ENCODE measurements at regions not wholly inside any gene's neighbourhood (a gene's known extent, or its start where the extent isn't known, plus 50 kb on each side); places are given as distances from the start of the nearest gene placed in this dataset.

GRCh38 chr11:45590743-45591142 lies 74.7 kb downstream of the CHST1 start (continued):
- TF ChIP-seq SIN3A (IDR thresholded peaks at IDR 0.05; ENCODE audit: borderline replicate concordance, low read depth, low read length) (no peak), MEF2A (IDR thresholded peaks at IDR 0.05; ENCODE audit: borderline replicate concordance, low read depth) (no peak)

DNA sequence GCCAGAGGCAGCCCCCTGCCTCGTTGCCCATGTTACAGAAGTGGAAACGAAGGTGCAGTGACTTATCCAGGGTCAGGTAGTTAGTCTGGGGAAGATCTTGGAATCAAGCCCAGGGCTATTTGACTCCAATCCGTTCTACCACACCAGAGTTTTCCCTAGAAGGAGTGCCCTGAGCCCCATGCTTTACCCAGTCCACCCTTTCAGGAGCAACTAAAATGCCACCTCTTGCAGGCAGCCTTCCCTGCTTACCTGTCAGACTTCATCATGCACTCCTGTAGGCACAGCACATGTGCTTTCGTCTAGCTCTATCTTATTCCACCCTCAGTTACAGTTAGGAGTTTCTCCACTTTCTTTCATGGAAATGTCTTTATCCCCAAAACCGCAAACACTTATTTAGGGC lies 80.2 kb downstream of the CHST1 start:
- POLR2A ChIA-PET: no interaction called here
- Histone ChIP-seq H3K27me3 (ENCODE audit: insufficient read depth) (peaks cover 5% of the 10 kb centered on the region; the same call in 1 of the 2 replicates), H3K27ac (ENCODE audit: low read depth in 2 of 2, low read length in 1 of 2) (no peak overlapping the region), H3K4me1 (ENCODE audit: control insufficient read depth in 1 of 2, insufficient read depth in 2 of 2, low read depth in 1 of 2, low read length in 1 of 2) (no peaks in the 10 kb centered on the region), H2AFZ (ENCODE audit: low read depth) (no peak overlapping the region), H4K20me1 (ENCODE audit: insufficient read depth) (no peaks in the 10 kb centered on the region), H3K4me3 (ENCODE audit: low read depth in 2 of 2, low read length in 1 of 2) (no peak overlapping the region), H3K36me3 (replicated peaks in 1 of 2; ENCODE audit: control insufficient read depth in 1 of 2, insufficient read depth in 2 of 2, low read length in 1 of 2) (no peaks in the 10 kb centered on the region), H3K9me3 (no peaks in the 10 kb centered on the region), H3K4me2 (no peak overlapping the region), H3K79me2 (ENCODE audit: insufficient read depth) (no peaks in the 10 kb centered on the region), H3F3A (replicated peaks; ENCODE audit: insufficient read depth) (no peaks in the 10 kb centered on the region), H3K9me2 (no peaks in the 10 kb centered on the region), H3K9ac (no peak overlapping the region)
- TF ChIP-seq, protein P1, sequence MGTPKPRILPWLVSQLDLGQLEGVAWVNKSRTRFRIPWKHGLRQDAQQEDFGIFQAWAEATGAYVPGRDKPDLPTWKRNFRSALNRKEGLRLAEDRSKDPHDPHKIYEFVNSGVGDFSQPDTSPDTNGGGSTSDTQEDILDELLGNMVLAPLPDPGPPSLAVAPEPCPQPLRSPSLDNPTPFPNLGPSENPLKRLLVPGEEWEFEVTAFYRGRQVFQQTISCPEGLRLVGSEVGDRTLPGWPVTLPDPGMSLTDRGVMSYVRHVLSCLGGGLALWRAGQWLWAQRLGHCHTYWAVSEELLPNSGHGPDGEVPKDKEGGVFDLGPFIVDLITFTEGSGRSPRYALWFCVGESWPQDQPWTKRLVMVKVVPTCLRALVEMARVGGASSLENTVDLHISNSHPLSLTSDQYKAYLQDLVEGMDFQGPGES (IDR thresholded peaks at IDR 0.05; ENCODE audit: low read depth, low read length): no peak
- TF ChIP-seq YY1 (IDR thresholded peaks at IDR 0.05; ENCODE audit: low read depth) (no peak), FOXJ3 (CRISPR knock-in tag; IDR thresholded peaks at IDR 0.05) (no peak), USF1 (IDR thresholded peaks at IDR 0.05; ENCODE audit: borderline replicate concordance, low read depth) (no peak), MXI1 (IDR thresholded peaks at IDR 0.05; ENCODE audit: low read depth, low read length) (no peak), MEF2A (IDR thresholded peaks at IDR 0.05; ENCODE audit: borderline replicate concordance, low read depth) (no peak), GATA2 (CRISPR knock-in tag; IDR thresholded peaks at IDR 0.05) (no peak), TCF12 (IDR thresholded peaks at IDR 0.05) (no peak), FOSL2 (IDR thresholded peaks at IDR 0.05; ENCODE audit: borderline replicate concordance, low read depth) (no peak), SMC3 (IDR thresholded peaks at IDR 0.05; ENCODE audit: low read depth, low read length) (no peak), ZBTB33 (IDR thresholded peaks at IDR 0.05; ENCODE audit: borderline replicate concordance, low read depth) (no peak), RAD21 (IDR thresholded peaks at IDR 0.05; ENCODE audit: low read length) (no peak), JUND (IDR thresholded peaks at IDR 0.05) (no peak), TEAD4 (IDR thresholded peaks at IDR 0.05; ENCODE audit: borderline replicate concordance, insufficient read depth) (no peak), NFIC (IDR thresholded peaks at IDR 0.05; ENCODE audit: borderline replicate concordance) (no peak), ELF1 (IDR thresholded peaks at IDR 0.05) (no peak), RFX5 (IDR thresholded peaks at IDR 0.05; ENCODE audit: low read length) (no peak)
- WGBS (ENCODE audit: low lambda C conversion rate): 18% methylated on average over 5 of the region's 5 CpGs
- CTCF ChIA-PET: interaction anchor here (1.1 kb wide), 1 partner anchor 19 kb away, joined by 3 read pairs; no protein-coding TSS in a partner anchor
- DNase-seq: no peak
